ENCODE measurements at regions not wholly inside any gene's neighbourhood (a gene's known extent, or its start where the extent isn't known, plus 50 kb on each side); places are given as distances from the start of the nearest gene placed in this dataset.

DNA sequence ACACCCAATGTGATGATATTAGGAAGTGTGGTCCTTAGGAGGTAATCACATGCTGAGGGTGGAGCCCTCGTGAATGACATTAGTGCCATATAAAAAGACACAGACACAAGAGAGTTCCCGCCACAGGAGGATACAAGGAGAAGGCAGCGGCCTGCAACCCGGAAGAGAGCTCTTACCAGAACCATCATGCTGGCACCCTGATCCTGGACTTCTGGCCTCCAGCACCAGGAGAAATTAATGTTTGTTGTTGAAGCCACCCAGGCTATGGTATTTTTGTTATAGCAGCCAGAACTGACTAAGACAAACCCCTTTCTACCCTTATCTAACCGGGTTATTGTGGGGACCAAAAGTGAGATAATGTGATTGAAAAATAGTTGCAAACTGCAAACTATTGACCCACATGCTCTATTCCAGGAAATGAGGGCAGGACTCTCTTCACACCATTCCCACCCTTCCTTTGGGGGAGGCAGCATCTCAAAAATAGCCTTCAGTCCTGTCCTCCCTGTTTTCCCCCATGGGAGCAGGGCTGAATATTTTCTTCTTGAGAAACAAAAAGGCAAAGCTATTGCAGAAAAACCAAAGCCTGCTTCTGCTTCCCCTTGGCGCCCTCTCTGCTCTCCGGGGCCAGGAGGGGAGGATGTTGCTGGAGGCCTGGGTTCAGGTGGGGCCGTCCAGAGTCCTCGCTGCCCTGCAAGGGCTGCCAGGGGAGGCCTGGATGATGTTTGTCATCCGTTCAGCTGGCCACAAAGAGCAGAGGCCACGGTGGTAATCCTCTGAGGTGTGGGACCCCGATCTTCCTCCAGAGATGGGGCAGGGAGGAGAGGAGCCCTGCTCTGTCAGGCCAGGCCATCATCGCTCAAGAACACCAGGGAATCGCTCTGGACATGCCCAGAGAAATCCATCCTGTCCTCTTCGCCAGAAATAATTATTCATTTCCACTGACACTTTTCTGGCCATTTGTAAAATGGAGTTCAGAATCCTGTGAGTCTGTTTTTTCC, 73.8 kb upstream of the HAAO start:
- Histone ChIP-seq H3K27me3 (replicated peaks) (no peaks in the 10 kb centered on the region), H3K4me1 (replicated peaks) (no peaks in the 10 kb centered on the region), H3K27ac (no peak overlapping the region), H3K4me3 (no peak overlapping the region), H3K9me3 (replicated peaks) (peaks cover 6% of the 10 kb centered on the region), H3K36me3 (no peaks in the 10 kb centered on the region)
- DNase-seq (ENCODE audit: low read depth in 1 of 2, low spot score in 2 of 2), result no peak

DNA sequence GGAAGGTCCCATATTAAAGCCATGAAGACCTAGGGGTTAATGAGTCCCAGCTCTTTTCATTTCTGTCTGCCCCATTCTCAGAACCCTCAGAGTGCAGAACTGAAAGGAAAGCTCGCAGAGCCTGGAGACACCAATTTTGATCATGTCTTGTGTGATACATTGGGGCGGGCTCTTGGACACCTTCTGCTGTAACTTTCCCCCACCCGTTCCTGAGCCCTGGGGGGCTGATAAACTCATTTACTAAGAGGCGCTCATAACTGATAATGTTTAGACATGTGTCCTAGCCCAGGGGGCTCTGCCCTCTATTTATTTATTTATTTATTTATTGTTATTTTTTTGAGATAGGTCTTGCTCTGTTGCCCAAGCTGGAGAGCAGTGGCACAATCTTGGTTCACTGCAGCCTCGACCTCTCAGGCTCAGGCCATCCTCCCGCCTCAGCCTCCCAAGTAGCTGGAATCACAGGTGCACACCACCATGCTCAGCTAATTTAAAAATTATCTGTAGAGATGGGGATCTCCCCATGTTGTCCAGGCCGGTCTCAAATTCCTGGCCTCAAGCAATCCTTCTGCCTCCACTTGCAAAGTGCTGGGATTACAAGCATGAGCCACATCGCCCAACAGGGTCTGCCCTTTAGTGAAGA, 72.4 kb upstream of the HAAO start:
- no peak overlapping the region for H3K4me3 ChIP-seq
- no peak overlapping the region for H3K27ac ChIP-seq
- peaks cover 9% of the 10 kb centered on the region for H3K4me1 ChIP-seq (replicated peaks)
- H3K9me3 ChIP-seq (replicated peaks), result peaks cover 6% of the 10 kb centered on the region
- H3K27me3 ChIP-seq (replicated peaks), result no peaks in the 10 kb centered on the region
- DNase-seq (ENCODE audit: low read depth in 1 of 2, low spot score in 2 of 2), result no peak
- H3K36me3 ChIP-seq, result no peaks in the 10 kb centered on the region

DNA sequence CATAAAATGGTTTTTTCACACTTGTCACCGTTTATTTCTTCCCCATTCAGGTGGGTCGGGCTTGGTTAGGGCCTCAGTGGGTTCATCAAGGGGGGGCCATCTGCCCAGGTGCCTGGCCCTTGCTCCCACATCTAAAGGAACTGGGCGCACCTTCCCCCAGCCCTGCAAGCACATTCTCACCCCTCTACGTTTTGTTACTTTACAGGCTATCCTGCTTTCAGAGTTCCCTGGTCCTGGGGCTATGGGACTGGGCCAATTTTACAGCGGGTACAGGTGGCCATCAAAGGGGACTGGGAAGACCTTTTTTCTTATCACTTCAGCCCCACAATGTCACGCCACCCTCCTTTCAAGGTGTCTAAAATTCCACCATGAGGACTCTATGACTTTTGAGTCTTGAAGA, 71.8 kb upstream of the HAAO start:
- no peak for DNase-seq (ENCODE audit: low read depth in 1 of 2, low spot score in 2 of 2)
- peaks cover 14% of the 10 kb centered on the region for H3K4me1 ChIP-seq (replicated peaks)
- peaks cover 6% of the 10 kb centered on the region for H3K9me3 ChIP-seq (replicated peaks)
- no peak overlapping the region for H3K27ac ChIP-seq
- H3K27me3 ChIP-seq (replicated peaks), result no peaks in the 10 kb centered on the region
- no peaks in the 10 kb centered on the region for H3K36me3 ChIP-seq
- H3K4me3 ChIP-seq, result no peak overlapping the region

DNA sequence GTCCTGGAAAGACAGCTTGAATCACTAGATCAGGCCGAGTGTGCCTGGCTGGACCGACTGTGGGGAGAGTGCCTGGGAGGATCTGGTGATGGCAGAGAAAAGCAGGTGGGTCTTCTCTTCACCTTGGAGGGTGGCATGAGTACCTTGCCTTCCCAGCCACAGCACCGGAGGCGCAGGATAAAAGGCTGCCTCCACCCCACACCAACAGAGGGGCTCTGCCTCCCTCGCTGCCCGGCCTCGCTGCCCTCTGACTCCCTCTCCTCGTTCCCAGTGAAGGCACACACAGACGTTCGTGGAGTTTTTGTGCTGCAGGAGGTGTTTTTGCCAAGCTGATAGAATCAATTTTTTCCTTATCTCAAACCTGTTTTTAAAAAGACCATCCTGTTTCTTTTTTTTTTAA, 71.4 kb upstream of the HAAO start:
- peaks cover 4% of the 10 kb centered on the region for H3K9me3 ChIP-seq (replicated peaks)

DNA sequence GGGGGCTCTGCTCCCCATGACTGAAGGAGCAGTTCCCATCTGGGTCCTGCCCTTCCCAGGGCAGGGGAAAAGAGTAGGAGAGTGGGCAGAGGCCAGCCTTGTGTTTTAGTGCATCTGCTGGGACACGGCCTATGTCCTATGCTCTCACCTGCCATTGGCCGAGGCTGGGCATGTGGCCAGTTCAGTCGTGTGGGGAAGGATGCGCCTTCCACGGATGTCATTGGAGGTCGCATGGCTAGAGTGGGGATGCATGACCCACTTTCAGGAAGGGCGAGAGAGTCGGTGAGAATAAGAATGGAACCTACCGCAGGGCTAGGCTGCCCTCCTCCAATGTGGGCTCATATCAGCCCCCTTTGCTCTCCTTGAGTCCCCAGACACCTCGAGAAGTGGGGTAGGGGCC, 70.9 kb upstream of the HAAO start:
- peaks cover 20% of the 10 kb centered on the region for H3K4me1 ChIP-seq (replicated peaks)
- no peaks in the 10 kb centered on the region; the same call in 1 of the 2 replicates for H3K9me3 ChIP-seq (replicated peaks)
- H3K27ac ChIP-seq, result no peak overlapping the region
- no peaks in the 10 kb centered on the region for H3K27me3 ChIP-seq (replicated peaks)
- H3K36me3 ChIP-seq, result no peaks in the 10 kb centered on the region
- H3K4me3 ChIP-seq, result no peak overlapping the region
- no peak for DNase-seq (ENCODE audit: low read depth in 1 of 2, low spot score in 2 of 2)

More for the DNA sequence above, 71.4 kb upstream of the HAAO start:
- no peaks in the 10 kb centered on the region for H3K27me3 ChIP-seq (replicated peaks)
- no peak overlapping the region for H3K4me3 ChIP-seq
- H3K36me3 ChIP-seq, result no peaks in the 10 kb centered on the region
- DNase-seq (ENCODE audit: low read depth in 1 of 2, low spot score in 2 of 2), result no peak
- no peak overlapping the region for H3K27ac ChIP-seq
- peaks cover 19% of the 10 kb centered on the region for H3K4me1 ChIP-seq (replicated peaks)

DNA sequence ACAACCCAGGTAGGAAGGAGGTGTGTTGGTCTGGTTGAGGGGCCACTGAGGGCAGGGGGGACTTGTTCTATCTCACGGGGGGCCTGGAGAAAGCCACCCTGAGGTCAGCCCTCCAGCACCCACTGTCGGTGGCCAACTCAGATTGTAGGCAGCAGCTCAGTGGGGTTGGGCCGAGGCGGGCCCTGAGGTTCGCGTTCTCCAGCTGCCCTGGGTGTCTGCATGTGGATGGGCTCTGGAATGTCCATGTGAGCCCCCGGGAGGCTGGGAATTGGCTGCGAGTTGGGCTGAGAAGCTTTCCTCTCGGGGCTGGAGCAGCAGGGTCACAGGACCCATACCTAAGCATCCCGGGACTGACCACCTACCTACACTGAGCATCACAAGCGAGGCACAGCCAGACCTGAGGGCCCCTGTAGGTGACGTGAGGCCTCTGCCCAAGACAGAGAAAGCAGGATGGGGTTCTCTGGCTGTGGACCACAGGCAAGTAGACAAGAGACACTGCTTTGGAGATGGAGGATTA, 70.3 kb upstream of the HAAO start:
- Histone ChIP-seq H3K9me3 (replicated peaks) (no peaks in the 10 kb centered on the region; the same call in 1 of the 2 replicates), H3K4me1 (replicated peaks) (peaks cover 26% of the 10 kb centered on the region), H3K4me3 (no peak overlapping the region), H3K36me3 (no peaks in the 10 kb centered on the region), H3K27me3 (replicated peaks) (no peaks in the 10 kb centered on the region), H3K27ac (no peak overlapping the region)
- no peak for DNase-seq (ENCODE audit: low read depth in 1 of 2, low spot score in 2 of 2)

DNA sequence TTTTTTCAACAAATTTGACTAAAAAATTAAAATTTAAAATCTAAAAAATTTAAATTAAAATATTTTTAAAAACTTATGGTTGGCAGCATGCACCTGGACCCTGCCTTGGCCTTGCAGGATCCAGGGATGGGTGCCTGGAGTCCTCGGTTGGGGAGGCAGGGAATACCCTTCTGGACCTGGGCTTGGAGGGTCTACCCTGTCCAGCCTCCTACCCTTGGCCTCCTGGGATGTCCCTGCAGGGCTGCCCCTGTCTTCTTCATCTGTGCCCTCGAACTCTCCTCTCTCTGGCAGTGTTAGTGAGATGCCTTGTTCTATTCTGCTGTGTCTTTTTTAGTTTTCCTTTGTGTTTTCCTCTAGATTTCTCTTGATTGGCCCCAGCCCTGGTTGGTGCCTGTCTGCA, 68.9 kb upstream of the HAAO start:
- no peak overlapping the region for H3K4me3 ChIP-seq
- H3K27ac ChIP-seq, result no peak overlapping the region
- no peaks in the 10 kb centered on the region for H3K27me3 ChIP-seq (replicated peaks)
- H3K9me3 ChIP-seq (replicated peaks), result no peaks in the 10 kb centered on the region; the same call in 1 of the 2 replicates
- no peaks in the 10 kb centered on the region for H3K36me3 ChIP-seq
- DNase-seq (ENCODE audit: low read depth in 1 of 2, low spot score in 2 of 2), result no peak
- H3K4me1 ChIP-seq (replicated peaks), result peaks cover 37% of the 10 kb centered on the region

DNA sequence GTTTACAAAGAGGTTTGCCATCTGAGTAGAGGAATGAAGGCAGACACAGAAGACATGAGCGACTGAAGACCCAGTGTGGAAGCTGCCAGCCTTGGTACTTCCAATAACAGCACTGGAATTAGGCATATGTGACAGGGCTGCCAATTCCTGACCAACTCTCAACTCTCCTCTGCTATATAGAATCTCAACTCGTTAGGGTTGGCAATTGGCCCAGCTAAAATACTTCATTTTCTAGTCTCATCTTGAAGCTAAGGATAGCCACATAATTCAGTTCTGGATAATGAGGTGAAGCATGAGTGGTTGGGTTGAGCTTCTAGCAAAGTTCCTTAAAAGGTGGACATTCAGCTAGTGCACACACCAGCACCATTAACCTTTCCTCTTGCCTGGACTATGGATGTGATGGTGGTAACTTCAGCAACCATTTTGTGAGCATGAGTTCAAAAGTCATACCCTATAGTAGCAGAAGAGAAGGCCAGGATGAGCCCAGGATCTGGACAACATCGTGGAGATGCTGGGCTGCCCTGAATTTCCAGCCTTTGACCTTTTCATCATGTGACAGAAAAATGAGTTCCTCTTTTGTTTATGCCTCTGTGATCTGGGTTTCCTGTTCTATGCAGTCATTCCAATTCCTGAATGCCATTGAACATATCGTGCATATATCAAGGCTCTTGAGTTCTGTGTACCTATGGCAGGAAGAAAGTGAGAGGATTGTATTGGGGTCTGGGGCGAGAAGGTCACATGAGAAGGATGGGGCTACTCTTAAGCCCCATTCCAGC, 68.1 kb upstream of the HAAO start:
- H3K9me3 ChIP-seq (replicated peaks), result no peaks in the 10 kb centered on the region; the same call in 1 of the 2 replicates
- peaks cover 39% of the 10 kb centered on the region for H3K4me1 ChIP-seq (replicated peaks)
- H3K4me3 ChIP-seq, result no peak overlapping the region
- no peak for DNase-seq (ENCODE audit: low read depth in 1 of 2, low spot score in 2 of 2)
- H3K27ac ChIP-seq, result no peak overlapping the region
- no peaks in the 10 kb centered on the region for H3K27me3 ChIP-seq (replicated peaks)
- no peaks in the 10 kb centered on the region for H3K36me3 ChIP-seq

DNA sequence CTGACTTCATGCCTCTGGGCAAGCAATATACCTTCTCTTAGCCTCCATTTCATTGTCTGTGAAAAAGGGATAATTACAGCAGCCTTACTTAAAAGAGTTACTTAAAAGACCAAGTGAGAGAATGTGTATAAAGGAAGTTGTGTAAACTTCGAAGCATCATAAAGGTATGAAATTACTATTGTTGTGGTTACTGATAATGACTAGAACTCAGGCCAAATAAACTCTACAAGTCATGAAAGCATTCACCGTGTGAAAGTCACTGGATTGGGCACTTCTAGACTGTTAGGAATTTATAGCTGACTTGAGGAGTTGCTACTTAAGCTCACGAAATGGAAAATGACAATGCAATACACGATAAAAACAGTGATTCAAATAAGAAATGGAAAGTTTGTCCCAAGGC, 67.4 kb upstream of the HAAO start:
- DNase-seq (ENCODE audit: low read depth in 1 of 2, low spot score in 2 of 2), result peak in 1 of 2 experiments; percentile 45
- no peak overlapping the region for H3K4me3 ChIP-seq
- no peak overlapping the region for H3K27ac ChIP-seq
- H3K4me1 ChIP-seq (replicated peaks), result peaks cover 46% of the 10 kb centered on the region
- H3K27me3 ChIP-seq (replicated peaks), result no peaks in the 10 kb centered on the region
- no peaks in the 10 kb centered on the region; the same call in 1 of the 2 replicates for H3K9me3 ChIP-seq (replicated peaks)
- no peaks in the 10 kb centered on the region for H3K36me3 ChIP-seq

DNA sequence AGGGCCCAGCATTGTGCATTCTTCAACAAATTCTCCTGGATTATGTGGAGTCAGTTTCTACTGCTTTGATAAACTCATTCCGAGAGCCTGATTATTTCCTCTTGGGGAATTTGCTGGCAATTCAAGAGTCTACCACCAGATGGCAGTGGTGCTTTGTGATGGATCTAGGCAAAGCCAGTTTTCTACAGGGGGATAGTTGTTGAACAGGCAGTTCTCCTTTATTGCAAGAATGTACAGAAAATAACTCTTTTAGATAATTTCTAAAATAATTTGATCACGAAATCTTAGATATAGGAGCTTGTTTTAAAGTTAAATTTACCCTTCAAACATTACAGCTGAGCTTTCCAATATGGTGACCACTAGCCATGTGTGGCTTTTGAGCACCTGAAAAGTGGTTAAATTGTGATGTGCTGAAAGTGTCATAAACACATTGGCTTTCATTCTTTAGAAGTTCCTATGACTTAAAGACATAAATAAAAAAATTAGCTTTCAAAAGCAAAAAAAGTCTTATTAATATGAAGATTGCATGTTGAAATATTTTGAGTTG, 66.7 kb upstream of the HAAO start:
- no peak overlapping the region for H3K27ac ChIP-seq
- DNase-seq (ENCODE audit: low read depth in 1 of 2, low spot score in 2 of 2), result peak; percentile 69 to 81
- peaks cover 53% of the 10 kb centered on the region for H3K4me1 ChIP-seq (replicated peaks)
- H3K27me3 ChIP-seq (replicated peaks), result no peaks in the 10 kb centered on the region
- H3K36me3 ChIP-seq, result no peaks in the 10 kb centered on the region
- H3K9me3 ChIP-seq (replicated peaks), result no peaks in the 10 kb centered on the region; the same call in 1 of the 2 replicates
- no peak overlapping the region for H3K4me3 ChIP-seq

DNA sequence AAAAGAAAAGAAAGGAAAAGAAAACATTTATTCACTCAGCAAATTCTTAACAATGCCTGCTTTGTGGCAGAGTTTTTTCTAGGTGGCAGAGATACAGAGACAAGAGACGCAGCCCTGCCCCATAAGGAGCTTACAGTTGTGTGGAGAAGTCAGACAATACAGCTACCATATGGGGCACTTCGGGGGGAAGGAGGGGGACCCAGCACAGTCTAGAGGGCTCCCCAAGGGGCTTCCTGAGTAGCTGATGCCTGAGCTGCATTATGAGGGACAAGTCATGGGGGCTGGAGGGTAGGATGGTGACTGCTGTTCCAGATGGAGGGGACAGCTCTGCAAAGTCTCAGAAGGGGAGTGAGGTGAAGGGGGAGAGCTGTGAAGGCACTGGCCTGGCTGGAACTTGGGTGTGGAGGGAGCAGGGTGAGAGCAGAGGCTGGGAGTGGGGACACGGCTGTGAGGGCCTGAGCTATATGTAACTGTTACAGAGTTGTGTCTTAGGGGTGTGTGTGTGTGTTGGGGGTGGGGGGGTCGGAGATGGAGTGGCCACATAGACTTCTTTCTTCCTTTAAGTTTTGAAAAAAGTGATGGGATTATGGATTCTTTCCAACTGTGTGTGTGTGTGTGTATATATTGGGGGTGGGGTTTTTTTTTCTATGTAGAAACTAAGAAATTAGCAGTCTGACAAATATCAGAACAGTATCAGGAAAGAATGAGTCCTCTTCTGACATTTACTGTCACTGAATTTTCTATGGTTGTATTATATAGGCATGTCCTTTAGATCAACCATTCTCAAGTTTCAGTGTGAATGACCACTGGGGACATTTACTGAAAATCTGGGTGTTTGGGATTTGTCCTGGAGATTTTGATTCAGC, 66.0 kb upstream of the HAAO start:
- H3K27ac ChIP-seq, result no peak overlapping the region
- no peaks in the 10 kb centered on the region; the same call in 1 of the 2 replicates for H3K9me3 ChIP-seq (replicated peaks)
- no peaks in the 10 kb centered on the region for H3K27me3 ChIP-seq (replicated peaks)
- H3K36me3 ChIP-seq, result no peaks in the 10 kb centered on the region
- DNase-seq (ENCODE audit: low read depth in 1 of 2, low spot score in 2 of 2), result no peak
- H3K4me3 ChIP-seq, result no peak overlapping the region
- peaks cover 60% of the 10 kb centered on the region for H3K4me1 ChIP-seq (replicated peaks)

DNA sequence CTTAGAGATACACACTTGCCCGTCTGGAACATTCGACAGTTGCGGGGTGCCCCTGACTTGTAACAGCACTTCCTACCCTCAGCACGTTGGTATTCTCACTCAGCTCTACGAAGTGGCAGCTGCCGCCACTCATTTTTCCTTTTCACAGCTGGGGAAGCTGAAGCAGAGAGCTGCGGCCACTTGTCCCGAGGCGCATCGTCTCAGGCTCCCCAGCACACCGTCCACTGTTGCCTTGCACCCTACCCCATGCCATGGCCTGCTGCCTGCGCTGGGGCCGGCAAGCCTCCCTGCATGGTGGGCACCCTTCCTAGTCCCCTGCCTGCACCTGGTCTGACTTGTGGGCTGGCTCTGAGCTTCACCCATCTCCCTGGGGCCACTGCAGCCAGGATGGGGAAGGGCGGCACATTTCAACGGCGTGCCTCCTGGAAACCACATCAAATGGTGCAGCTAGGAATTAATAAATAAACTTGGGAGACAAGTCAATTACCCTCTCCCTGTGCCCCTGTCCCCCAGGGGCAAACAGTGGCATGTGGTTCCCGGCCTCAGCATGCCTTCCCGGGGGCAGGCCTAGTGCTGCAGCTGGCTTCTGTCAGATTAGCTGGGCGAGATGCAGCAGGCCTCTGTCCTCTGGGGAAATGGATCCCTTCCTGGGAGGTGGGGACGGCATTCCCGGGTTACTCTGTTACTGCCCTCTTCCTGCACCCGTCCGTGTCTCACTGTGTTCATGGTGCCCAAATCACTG, 64.7 kb upstream of the HAAO start:
- peaks cover 64% of the 10 kb centered on the region for H3K4me1 ChIP-seq (replicated peaks)
- DNase-seq (ENCODE audit: low read depth in 1 of 2, low spot score in 2 of 2), result peak; percentile 64 to 69
- H3K36me3 ChIP-seq, result no peaks in the 10 kb centered on the region
- H3K27ac ChIP-seq, result no peak overlapping the region
- H3K9me3 ChIP-seq (replicated peaks), result no peaks in the 10 kb centered on the region; the same call in 1 of the 2 replicates
- no peaks in the 10 kb centered on the region for H3K27me3 ChIP-seq (replicated peaks)
- no peak overlapping the region for H3K4me3 ChIP-seq
